HPDE6-E6E7 (cell line): ENCODE measurements at regions not wholly inside any gene's neighbourhood (a gene's known extent, or its start where the extent isn't known, plus 50 kb on each side); places are given as distances from the start of the nearest gene placed in this dataset.
"Not testable (repeated sequence)": the region's sequence is repeated elsewhere in the genome, so short reads cannot be mapped to it uniquely, and the experiment has no call there.

Experiments used
- DNase-seq: peaks from one replicate; pipeline ENCODE4 v3.0.0; 2011; ENCODE audit warnings: missing footprints; ENCODE audit errors: extremely low spot score

- DNase-seq, result no peak
Observed at GRCh38 chrX:39465906-39466305, 631.9 kb downstream of the BCOR start.

GRCh38 chrX:39469126-39469525 is 628.6 kb downstream of the BCOR start:
- no peak for DNase-seq

DNA sequence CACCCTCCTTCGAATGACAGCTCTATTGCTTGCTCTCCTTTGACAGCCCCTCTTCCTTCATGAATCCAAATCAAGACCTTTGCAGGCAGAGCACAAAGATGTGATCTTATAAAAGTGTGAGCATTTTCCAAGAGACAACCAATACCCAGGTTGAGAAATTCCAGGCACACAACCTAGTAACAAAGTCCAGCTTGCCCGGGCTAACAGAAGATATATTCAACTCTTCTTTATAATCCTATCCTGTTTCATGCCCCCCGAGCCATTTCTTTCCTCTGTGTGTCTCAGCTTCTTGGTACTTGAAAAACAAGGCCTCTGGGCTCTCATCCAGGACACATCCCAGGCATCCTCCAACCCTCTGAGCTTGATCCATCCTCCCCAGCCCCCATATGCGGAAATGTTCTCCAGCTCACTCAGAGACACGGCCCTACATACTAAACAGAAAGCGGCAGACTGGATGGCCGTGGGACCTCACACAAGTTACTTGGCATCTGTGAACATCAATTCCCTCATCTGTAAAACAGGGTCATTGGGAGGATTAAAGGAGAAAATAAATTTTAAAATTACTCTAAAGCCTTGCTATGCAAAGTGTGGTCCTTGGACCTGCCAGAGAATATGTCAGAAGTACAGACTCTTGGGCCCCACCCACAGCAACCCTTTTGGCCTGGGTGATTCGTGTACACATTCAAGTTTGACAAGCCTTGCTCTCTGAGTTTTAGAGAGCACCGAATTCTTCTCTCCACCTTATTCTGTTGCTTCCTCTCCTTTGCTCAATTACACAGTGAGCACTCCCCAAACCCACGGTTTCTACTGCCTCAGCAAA is 627.0 kb downstream of the BCOR start:
- DNase-seq, result no peak

GRCh38 chrX:39472161-39472560 is 625.6 kb downstream of the BCOR start:
- no peak for DNase-seq

- no peak for DNase-seq
Observed at GRCh38 chrX:39473812-39474211, 623.9 kb downstream of the BCOR start.

GRCh38 chrX:39475372-39475771 is 622.4 kb downstream of the BCOR start:
- no peak for DNase-seq

DNA sequence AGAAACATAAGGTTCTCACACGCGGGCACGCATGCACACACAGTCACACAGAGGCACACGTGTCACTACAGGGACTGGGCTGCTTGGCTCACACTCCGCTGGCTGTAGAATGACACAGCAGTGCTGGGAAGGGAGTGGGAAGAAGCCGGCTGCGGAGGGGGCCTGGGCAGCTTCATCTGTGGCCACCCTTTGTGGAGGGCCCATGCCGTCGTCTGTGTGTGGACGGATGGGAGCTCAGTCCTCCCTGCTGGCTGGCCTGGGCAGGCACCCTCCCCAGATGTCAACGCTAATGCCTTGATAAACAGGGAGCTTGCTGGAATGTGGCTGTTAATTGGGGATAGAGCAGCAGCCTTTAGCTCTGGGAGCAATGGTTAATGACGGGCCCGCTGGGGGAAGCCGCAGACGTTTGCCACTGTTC is 621.1 kb downstream of the BCOR start:
- no peak for DNase-seq

- no peak for DNase-seq
Observed at GRCh38 chrX:39477031-39477761, 620.6 kb downstream of the BCOR start.

DNA sequence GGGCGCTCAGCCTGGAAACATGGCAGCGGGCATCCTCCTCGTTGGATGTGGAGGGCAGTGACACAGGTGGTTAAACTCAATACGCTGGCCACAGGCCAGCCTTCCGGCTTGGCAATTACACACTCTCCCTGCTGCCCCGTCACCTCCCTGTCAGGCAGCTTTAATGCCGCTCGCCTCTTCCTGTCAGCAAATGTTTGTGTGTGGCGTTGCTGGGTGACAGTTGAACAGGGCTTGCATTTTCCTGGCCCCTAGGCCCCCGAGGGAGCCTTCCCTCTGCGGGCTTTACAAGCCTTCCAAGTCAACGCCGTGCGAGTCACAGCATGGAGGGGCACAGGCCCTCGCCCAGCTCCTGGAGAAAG is 620.0 kb downstream of the BCOR start:
- DNase-seq, result no peak

DNA sequence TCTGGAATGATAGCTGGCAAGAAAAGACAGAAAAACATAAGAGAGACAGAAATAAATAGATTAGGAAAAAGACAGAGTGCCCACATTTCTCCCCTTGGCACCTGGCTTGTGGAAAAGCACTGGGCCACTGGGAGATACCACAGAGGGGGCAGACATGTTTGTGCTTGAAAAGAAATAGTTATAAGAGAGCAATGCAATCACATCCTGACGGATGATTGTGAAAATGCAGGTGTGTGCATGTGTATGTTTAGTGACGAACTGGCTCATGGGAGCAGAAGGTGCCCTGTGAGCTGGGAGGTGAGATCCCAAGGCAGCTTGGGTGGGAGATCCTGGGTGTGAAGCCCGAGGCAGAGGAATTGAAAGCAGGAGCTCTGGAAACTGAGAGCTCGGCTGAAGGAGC is 617.9 kb downstream of the BCOR start:
- no peak for DNase-seq

GRCh38 chrX:39480963-39481362 is 616.8 kb downstream of the BCOR start:
- no peak for DNase-seq

- no peak for DNase-seq
Observed at GRCh38 chrX:39481621-39482020, 616.1 kb downstream of the BCOR start.

DNA sequence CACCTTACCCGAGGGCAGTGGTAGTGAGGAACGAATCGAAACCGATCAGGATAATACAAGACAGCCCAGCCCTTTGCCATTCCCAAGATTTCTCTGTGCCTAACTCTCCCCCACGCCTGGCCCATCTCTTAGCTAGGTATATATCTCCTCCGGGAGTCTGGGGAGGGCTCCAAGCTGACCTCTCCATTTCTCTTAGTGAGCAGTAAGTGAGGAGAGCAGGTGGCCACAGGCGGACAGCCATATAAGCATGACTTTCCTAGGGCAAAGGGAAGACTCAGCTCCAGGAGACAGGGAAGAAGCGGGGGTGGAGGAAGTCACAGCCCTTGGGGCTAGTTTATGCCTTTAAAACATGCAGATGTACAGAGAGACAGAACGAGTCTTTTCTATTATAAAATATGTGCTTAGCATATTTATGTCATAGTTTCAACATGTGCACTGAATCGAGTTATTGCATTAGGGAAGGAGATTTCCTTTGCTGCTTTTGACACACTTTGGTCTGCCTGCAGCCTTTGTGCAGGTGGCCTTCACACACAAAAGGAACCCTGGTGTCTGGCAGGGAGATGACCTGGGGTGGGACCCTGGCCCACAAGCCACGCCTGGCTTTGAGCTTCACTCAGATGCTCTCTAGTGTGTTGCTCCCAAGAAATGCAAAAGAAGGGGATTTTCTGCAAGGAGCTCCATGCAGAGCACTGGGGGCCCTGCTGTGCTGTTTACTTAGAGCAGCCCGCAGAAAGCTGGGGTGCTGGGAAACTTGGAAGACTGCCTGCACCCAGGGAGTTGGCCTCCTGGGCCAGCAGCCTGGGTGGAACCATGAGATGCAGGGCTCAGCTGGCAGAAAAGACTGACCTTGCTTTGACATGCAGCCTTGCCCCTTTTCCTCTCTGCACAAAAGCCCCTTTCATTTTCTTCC is 613.3 kb downstream of the BCOR start:
- DNase-seq, result no peak

- no peak for DNase-seq
Observed at GRCh38 chrX:39487166-39487968, 610.4 kb downstream of the BCOR start.

DNA sequence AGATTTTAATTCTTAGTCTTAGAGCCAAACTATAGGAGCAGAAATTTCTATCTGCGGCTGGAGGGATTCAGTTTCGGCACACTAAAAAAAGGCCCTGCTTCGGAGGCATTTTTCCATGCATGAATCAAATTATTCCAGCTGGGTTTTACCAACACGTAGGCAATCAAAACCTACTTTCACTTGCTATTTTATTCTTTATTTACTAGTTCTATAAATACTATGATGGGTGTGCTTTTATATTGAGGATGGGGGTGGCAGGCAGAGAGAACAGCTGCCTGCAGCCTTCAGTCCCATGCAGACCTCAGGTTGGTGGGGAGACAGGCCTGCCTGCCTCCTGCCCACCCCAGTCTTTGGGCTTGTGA is 609.8 kb downstream of the BCOR start:
- DNase-seq, result no peak

GRCh38 chrX:39491548-39492297 is 606.0 kb downstream of the BCOR start:
- DNase-seq, result no peak

DNA sequence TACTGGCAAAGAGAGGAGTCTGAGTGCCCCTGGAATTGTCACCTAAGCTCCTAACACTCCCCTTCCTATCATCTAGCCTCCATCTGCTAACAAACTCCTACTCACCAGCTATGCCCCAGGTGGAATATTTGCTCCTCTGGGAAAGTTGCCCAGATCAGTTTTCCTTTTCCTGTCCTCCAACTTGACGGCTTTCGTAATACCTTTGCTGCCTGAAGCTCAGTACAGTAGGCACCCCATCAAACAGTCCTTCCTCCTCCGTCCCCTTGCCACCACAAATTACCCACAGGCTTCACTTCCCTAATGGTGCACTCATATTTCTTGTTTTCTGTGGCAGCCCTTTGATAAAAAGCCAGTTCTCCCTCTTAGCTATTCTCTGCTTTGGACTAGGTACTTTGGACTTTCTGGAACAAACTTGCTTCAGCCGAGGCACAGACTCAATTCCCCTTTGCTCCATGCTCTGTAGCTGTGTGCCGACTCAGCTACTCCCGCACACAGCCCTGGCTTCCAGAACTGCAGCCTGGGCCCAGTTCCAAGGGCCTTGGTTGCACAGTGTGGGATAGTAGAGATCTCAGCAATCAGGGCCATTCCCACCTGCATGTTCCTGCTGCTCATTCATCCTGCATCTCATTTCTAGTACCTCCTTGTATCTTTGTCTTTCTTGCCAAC is 605.1 kb downstream of the BCOR start:
- DNase-seq, result no peak

DNA sequence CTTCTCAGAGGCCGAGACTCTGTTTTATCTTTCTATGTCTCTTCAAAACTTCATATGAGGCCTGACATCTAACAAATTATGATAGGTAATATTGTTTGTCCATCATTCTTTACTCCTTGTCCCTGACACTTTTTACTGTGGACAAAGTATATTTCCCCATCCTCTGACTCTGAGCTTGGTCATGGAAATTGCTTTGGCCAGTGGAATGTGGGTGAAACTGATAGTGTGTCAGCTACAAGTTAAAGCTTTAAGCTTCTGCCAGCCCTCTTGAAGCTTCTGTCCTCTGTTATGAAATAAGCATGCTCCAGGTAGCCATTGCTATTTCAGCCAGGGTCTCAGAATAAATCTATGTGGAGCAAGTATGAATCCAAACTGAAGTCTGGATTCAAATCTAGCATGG is 604.6 kb downstream of the BCOR start:
- DNase-seq, result no peak

- not testable (repeated sequence) for DNase-seq
Observed at GRCh38 chrX:39497117-39497516, 600.6 kb downstream of the BCOR start.

GRCh38 chrX:39497702-39498265 is 600.0 kb downstream of the BCOR start:
- no peak for DNase-seq
